ENCODE measurements at regions not wholly inside any gene's neighbourhood (a gene's known extent, or its start where the extent isn't known, plus 50 kb on each side); places are given as distances from the start of the nearest gene placed in this dataset.

DNA sequence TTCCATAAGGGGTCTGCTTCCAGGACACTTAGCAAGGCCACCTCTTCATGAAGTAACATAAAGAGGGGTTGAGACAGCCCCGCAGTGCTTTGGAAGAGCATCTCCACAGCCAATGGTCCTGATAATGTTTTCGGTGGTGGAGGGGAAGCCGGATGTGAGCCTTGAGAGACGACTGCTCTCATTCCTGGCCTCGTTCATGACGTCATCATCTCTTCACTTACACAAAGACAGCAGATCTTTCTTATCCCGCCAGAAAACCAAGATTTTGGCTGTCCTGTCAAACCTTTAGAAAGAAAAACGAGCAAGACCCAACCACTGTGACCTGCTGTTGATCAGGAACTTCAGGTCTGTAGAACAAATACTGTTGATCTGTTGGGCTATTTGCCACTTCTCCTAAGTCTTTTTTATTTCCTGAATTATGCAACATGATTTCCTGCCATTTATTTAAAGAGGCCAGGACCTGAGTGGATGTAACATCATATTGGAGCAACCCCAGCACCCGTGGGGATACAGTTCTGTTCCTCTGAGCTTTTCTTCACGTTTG is 89.0 kb upstream of the IRX2 start:
- no peaks in the 10 kb centered on the region for H3K27me3 ChIP-seq
- H3K27ac ChIP-seq: no peak overlapping the region
- intact Hi-C loops (cut with DNase I): no loop called here
- WGBS, 2 donors: 61 to 73% methylated on average over 10 of the region's 10 CpGs
- no peaks in the 10 kb centered on the region for H3K4me1 ChIP-seq
- H3K36me3 ChIP-seq: no peaks in the 10 kb centered on the region
- no peaks in the 10 kb centered on the region for H3K9me3 ChIP-seq
- H3K4me3 ChIP-seq (replicated peaks in 1 of 3): no peak overlapping the region
- DNase-seq: no peak
- TF ChIP-seq POLR2A (IDR thresholded peaks at IDR 0.05) (no peak), CTCF (IDR thresholded peaks at IDR 0.05) (no peak)

DNA sequence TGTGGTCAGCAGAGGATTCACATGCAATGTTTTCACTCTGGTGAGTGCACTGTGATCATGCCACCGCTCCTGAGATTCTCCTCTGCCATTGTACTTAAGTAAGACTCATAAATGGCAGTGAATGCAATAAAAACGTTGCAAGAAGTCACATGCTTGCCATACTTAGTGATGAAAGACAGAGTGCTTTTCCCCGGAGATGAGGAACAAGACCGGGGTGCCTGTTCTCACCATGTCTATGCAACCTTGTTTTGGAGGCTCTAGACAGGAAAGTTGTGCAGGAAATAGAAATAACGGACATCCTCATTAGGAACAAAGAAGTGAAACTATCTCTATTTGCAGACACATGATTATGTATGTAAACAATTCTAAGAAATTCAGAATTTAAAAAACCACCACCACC is 84.7 kb upstream of the IRX2 start:
- Histone ChIP-seq H3K4me1 (no peaks in the 10 kb centered on the region), H3K9me3 (no peaks in the 10 kb centered on the region), H3K4me3 (replicated peaks in 1 of 3) (no peak overlapping the region), H3K27me3 (no peaks in the 10 kb centered on the region), H3K36me3 (no peaks in the 10 kb centered on the region), H3K27ac (no peak overlapping the region)
- intact Hi-C loops (cut with DNase I): no loop called here
- no peak for DNase-seq
- no peak for TF ChIP-seq CTCF (IDR thresholded peaks at IDR 0.05)
- 74 to 79% methylated on average over 5 of the region's 5 CpGs for WGBS, 2 donors

DNA sequence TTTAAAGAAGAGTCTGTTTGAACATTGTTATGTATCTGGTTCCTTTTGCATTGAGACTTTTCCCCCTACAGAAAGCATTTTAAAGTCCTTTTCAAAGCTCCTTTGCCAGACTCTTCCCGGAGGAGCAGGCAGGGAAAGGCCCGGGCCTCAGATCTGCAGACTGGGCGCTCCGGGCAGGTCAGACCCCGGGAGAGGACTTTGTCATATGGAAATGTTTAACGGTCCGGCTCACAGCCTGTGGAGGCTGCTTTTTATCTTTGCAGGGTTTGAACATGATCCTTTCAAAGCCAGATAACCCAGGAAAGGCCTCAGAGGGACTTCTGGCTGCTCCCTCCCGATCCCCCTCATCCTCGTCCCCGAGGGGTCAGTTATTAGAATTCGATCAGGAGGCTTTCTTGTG is 82.1 kb upstream of the IRX2 start:
- WGBS, 2 donors: 52 to 71% methylated on average over 11 of the region's 11 CpGs
- Histone ChIP-seq H3K4me1 (no peaks in the 10 kb centered on the region), H3K27ac (no peak overlapping the region), H3K4me3 (replicated peaks in 1 of 3) (no peak overlapping the region), H3K27me3 (no peaks in the 10 kb centered on the region), H3K36me3 (no peaks in the 10 kb centered on the region), H3K9me3 (no peaks in the 10 kb centered on the region)
- intact Hi-C loops (cut with DNase I): no loop called here
- no peak for DNase-seq
- TF ChIP-seq POLR2A (IDR thresholded peaks at IDR 0.05): no peak
- no peak for TF ChIP-seq CTCF (IDR thresholded peaks at IDR 0.05)

- H3K9me3 ChIP-seq: no peaks in the 10 kb centered on the region
- H3K4me1 ChIP-seq: no peaks in the 10 kb centered on the region
- H3K4me3 ChIP-seq (replicated peaks in 1 of 3): no peak overlapping the region
- no peak for DNase-seq
- H3K27ac ChIP-seq: no peak overlapping the region
- no peak for TF ChIP-seq POLR2A (IDR thresholded peaks at IDR 0.05)
- TF ChIP-seq CTCF (IDR thresholded peaks at IDR 0.05): no peak
- no peaks in the 10 kb centered on the region for H3K36me3 ChIP-seq
- WGBS, 2 donors: 54 to 58% methylated on average over 4 of the region's 4 CpGs
- intact Hi-C loops (cut with DNase I): no loop called here
- H3K27me3 ChIP-seq: no peaks in the 10 kb centered on the region
Measured at GRCh38 chr5:2832394-2832793, 80.9 kb upstream of the IRX2 start.

DNA sequence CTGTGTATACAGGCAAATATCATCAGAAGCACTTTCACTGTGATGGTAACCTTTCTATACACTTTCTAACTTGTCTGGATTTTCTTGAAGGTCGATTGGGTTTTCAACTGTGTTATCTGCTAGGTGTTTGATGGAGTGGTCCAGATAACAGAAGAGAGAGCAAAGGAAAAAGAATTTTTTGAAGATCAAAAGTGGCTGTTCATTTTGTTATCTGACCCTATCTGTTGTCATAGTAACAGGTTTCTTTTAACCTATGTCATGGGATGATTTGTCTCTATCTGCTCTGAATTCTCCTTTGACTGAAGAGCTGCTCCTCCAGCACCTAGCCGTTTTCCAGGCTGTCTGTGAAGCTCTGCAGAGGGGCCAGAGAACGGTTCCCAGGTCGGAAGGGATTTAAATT is 77.8 kb upstream of the IRX2 start:
- intact Hi-C loops (cut with DNase I): no loop called here
- WGBS, 2 donors: 31 to 44% methylated on average over 4 of the region's 4 CpGs
- no peaks in the 10 kb centered on the region for H3K4me1 ChIP-seq
- no peaks in the 10 kb centered on the region for H3K9me3 ChIP-seq
- TF ChIP-seq CTCF (IDR thresholded peaks at IDR 0.05) (no peak), POLR2A (IDR thresholded peaks at IDR 0.05) (no peak)
- no peak overlapping the region for H3K27ac ChIP-seq
- no peak overlapping the region for H3K4me3 ChIP-seq (replicated peaks in 1 of 3)
- DNase-seq: no peak
- H3K27me3 ChIP-seq: no peaks in the 10 kb centered on the region
- H3K36me3 ChIP-seq: no peaks in the 10 kb centered on the region

Data from thyroid gland (tissue), 4 donors.